ENCODE measurements at regions not wholly inside any gene's neighbourhood (a gene's known extent, or its start where the extent isn't known, plus 50 kb on each side); places are given as distances from the start of the nearest gene placed in this dataset.

DNA sequence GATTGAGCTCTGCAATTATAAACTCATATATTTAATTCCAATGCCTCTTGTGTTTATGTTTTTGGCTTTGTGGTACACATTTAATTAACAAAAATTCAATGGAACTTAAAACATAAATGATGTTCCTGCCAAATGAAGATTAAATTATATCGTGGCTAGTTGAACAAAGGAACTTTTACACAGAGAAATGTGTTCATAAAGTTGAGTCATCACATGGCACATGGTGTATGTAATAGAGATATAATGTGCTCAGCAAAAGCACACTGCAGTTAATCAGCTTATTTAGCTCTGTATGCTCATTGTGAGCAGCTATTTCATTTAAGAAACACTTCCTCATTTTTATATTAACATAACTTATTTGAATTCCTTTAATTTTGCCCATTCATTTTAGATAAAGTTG is 1295.6 kb upstream of the CITED2 start:
- H3K79me2 ChIP-seq (ENCODE audit: insufficient read depth, low read length) = no peaks in the 10 kb centered on the region
- H3K9ac ChIP-seq (ENCODE audit: low read length) = no peak overlapping the region
- H4K20me1 ChIP-seq (ENCODE audit: low read depth, low read length) = no peaks in the 10 kb centered on the region
- no peaks in the 10 kb centered on the region for H3K9me3 ChIP-seq (ENCODE audit: insufficient read depth, low read length)
- no peaks in the 10 kb centered on the region for H3K9me2 ChIP-seq (replicated peaks; ENCODE audit: insufficient read depth, low read length)
- no peak overlapping the region for H3K27ac ChIP-seq (ENCODE audit: low read depth, low read length)
- H3K27me3 ChIP-seq (ENCODE audit: low read length) = no peaks in the 10 kb centered on the region
- H3K4me2 ChIP-seq (ENCODE audit: low read depth, low read length, poor library complexity, severe bottlenecking) = peak overlapping the region; percentile 11
- no peak overlapping the region for H3K4me3 ChIP-seq (ENCODE audit: insufficient read depth, low read length, poor library complexity, severe bottlenecking)
- no peaks in the 10 kb centered on the region for H3K36me3 ChIP-seq (ENCODE audit: low read length)
- H3F3A ChIP-seq (ENCODE audit: insufficient read depth) = no peaks in the 10 kb centered on the region
- TF ChIP-seq, protein P1, sequence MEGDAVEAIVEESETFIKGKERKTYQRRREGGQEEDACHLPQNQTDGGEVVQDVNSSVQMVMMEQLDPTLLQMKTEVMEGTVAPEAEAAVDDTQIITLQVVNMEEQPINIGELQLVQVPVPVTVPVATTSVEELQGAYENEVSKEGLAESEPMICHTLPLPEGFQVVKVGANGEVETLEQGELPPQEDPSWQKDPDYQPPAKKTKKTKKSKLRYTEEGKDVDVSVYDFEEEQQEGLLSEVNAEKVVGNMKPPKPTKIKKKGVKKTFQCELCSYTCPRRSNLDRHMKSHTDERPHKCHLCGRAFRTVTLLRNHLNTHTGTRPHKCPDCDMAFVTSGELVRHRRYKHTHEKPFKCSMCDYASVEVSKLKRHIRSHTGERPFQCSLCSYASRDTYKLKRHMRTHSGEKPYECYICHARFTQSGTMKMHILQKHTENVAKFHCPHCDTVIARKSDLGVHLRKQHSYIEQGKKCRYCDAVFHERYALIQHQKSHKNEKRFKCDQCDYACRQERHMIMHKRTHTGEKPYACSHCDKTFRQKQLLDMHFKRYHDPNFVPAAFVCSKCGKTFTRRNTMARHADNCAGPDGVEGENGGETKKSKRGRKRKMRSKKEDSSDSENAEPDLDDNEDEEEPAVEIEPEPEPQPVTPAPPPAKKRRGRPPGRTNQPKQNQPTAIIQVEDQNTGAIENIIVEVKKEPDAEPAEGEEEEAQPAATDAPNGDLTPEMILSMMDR (IDR thresholded peaks at IDR 0.05; ENCODE audit: insufficient read depth, low read length, poor library complexity, severe bottlenecking) = no peak
- TF ChIP-seq EZH2phosphoT487 (conservative IDR thresholded peaks at IDR 0.05; ENCODE audit: low read length) = no peak
- peak overlapping the region; percentile 70 for H2AFZ ChIP-seq (ENCODE audit: low read depth, low read length, severe bottlenecking)

DNA sequence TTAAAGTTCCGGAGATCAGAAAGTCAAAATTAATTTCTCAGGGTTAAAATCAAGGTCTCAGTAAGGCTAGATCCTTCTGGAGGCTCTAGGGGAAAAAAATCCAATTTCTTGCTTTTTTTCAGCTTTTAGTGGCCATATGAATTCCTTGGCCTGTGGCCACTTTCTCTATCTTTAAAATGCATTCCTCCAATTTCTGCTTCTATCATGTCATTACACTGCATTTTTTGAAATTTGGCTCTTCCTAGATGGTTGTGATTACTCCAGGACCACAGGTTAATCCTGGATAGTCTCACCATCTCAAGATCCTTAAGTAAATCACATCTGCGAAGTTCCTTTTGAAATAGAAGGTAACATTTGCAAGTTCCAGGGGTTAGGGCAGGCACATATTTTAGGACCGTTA is 1294.9 kb upstream of the CITED2 start:
- no peak overlapping the region for H3K4me3 ChIP-seq (ENCODE audit: insufficient read depth, low read length, poor library complexity, severe bottlenecking)

DNA sequence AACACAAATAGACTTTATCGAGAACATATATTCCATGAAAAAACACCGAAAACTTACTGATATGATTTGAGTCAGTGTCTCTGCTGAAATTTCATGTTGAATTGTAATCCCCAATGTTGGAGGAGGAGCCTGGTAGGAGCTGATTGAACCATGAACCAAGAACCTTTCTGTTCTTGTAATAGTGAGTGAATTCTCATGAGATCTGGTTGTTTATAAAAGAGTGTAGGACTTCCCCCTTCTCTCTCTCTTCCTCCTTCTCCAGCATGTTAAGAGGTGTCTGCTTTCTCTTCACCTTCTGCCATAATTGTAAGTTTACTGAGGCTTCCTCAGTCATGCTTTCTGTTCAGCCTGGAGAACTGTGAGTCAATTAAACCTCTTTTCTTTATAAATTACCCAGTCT is 1289.3 kb upstream of the CITED2 start:
- no peaks in the 10 kb centered on the region for H3K9me3 ChIP-seq (ENCODE audit: insufficient read depth, low read length)
- H3K27me3 ChIP-seq (ENCODE audit: low read length) = no peaks in the 10 kb centered on the region
- H2AFZ ChIP-seq (ENCODE audit: low read depth, low read length, severe bottlenecking) = peak overlapping the region; percentile 84
- peak overlapping the region; percentile 37 for H3K4me3 ChIP-seq (ENCODE audit: insufficient read depth, low read length, poor library complexity, severe bottlenecking)
- peak overlapping the region; percentile 32 for H3K9ac ChIP-seq (ENCODE audit: low read length)
- no peak overlapping the region for H3K27ac ChIP-seq (ENCODE audit: low read depth, low read length)
- no peaks in the 10 kb centered on the region for H4K20me1 ChIP-seq (ENCODE audit: low read depth, low read length)
- H3K9me2 ChIP-seq (replicated peaks; ENCODE audit: insufficient read depth, low read length) = no peaks in the 10 kb centered on the region
- H3K4me2 ChIP-seq (ENCODE audit: low read depth, low read length, poor library complexity, severe bottlenecking) = peak overlapping the region; percentile 73
- TF ChIP-seq, protein P1 (IDR thresholded peaks at IDR 0.05; ENCODE audit: insufficient read depth, low read length, poor library complexity, severe bottlenecking) = no peak
- no peak for TF ChIP-seq EZH2phosphoT487 (conservative IDR thresholded peaks at IDR 0.05; ENCODE audit: low read length)
- H3K79me2 ChIP-seq (ENCODE audit: insufficient read depth, low read length) = no peaks in the 10 kb centered on the region
- no peaks in the 10 kb centered on the region for H3K36me3 ChIP-seq (ENCODE audit: low read length)
- H3F3A ChIP-seq (ENCODE audit: insufficient read depth) = no peaks in the 10 kb centered on the region

More for the DNA sequence above, 1294.9 kb upstream of the CITED2 start:
- Histone ChIP-seq H3K9me3 (ENCODE audit: insufficient read depth, low read length) (no peaks in the 10 kb centered on the region), H4K20me1 (ENCODE audit: low read depth, low read length) (no peaks in the 10 kb centered on the region), H2AFZ (ENCODE audit: low read depth, low read length, severe bottlenecking) (peak overlapping the region; percentile 47), H3K27me3 (ENCODE audit: low read length) (no peaks in the 10 kb centered on the region), H3F3A (ENCODE audit: insufficient read depth) (no peaks in the 10 kb centered on the region), H3K36me3 (ENCODE audit: low read length) (no peaks in the 10 kb centered on the region), H3K4me2 (ENCODE audit: low read depth, low read length, poor library complexity, severe bottlenecking) (peak overlapping the region; percentile 11), H3K27ac (ENCODE audit: low read depth, low read length) (no peak overlapping the region), H3K79me2 (ENCODE audit: insufficient read depth, low read length) (no peaks in the 10 kb centered on the region), H3K9me2 (replicated peaks; ENCODE audit: insufficient read depth, low read length) (no peaks in the 10 kb centered on the region), H3K9ac (ENCODE audit: low read length) (no peak overlapping the region)
- no peak for TF ChIP-seq EZH2phosphoT487 (conservative IDR thresholded peaks at IDR 0.05; ENCODE audit: low read length)
- TF ChIP-seq, protein P1 (IDR thresholded peaks at IDR 0.05; ENCODE audit: insufficient read depth, low read length, poor library complexity, severe bottlenecking) = no peak
